ENCODE measurements at regions not wholly inside any gene's neighbourhood (a gene's known extent, or its start where the extent isn't known, plus 50 kb on each side); places are given as distances from the start of the nearest gene placed in this dataset.

DNA sequence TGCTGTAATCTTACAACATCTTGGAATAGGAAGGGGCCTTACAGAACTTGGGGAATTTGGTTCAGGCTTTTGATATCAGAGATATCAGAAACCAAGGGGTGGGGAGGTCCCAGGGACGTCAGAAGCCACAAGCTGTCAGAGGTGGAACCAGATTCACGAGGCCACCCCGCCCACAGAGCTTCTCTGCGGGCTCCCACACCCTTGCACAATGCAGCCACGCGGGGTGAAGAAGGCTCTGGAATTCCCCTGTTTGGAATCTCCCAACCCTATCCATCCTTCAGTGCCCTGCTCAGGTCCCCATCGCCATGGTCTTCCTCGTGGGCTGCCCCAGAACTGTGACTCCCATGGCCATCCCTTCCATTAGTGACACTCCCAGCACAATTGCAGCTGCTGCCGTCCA is 247.1 kb upstream of the SHH start:
- peaks cover 2% of the 10 kb centered on the region for H3K27me3 Mint-ChIP-seq (ENCODE audit: low read depth)
- H3K9me3 Mint-ChIP-seq: peaks cover 2% of the 10 kb centered on the region
- no peak overlapping the region for H3K27ac Mint-ChIP-seq (ENCODE audit: unreplicated experiment)
- no peaks in the 10 kb centered on the region for H3K36me3 Mint-ChIP-seq (ENCODE audit: low read depth)
- no peak for DNase-seq (ENCODE audit: low read depth, low spot score)
- H3K4me1 Mint-ChIP-seq: no peaks in the 10 kb centered on the region
- no peak overlapping the region for H3K4me3 Mint-ChIP-seq
- TF ChIP-seq, protein P1, sequence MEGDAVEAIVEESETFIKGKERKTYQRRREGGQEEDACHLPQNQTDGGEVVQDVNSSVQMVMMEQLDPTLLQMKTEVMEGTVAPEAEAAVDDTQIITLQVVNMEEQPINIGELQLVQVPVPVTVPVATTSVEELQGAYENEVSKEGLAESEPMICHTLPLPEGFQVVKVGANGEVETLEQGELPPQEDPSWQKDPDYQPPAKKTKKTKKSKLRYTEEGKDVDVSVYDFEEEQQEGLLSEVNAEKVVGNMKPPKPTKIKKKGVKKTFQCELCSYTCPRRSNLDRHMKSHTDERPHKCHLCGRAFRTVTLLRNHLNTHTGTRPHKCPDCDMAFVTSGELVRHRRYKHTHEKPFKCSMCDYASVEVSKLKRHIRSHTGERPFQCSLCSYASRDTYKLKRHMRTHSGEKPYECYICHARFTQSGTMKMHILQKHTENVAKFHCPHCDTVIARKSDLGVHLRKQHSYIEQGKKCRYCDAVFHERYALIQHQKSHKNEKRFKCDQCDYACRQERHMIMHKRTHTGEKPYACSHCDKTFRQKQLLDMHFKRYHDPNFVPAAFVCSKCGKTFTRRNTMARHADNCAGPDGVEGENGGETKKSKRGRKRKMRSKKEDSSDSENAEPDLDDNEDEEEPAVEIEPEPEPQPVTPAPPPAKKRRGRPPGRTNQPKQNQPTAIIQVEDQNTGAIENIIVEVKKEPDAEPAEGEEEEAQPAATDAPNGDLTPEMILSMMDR (conservative IDR thresholded peaks at IDR 0.05): no peak

DNA sequence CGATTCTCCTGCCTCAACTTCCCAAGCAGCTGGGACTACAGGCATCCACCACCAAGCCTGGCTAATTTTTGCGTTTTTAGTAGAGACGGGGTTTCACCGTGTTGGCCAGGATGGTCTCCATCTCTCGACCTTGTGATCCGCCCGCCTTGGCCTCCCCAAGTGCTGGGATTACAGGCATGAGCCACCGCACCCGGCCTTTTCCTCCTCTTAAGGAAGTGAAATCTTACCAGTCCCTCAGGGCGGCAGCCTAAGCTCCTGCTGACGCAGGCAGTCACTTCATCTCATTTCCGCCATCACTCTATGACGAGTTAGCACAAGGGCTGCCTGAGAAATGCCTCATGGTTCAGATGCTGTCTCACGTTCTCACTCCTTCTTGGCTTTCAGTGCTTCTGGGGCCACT is 246.0 kb upstream of the SHH start:
- Mint-ChIP-seq H3K27ac (ENCODE audit: unreplicated experiment) (no peak overlapping the region), H3K4me1 (no peaks in the 10 kb centered on the region), H3K9me3 (peaks cover 4% of the 10 kb centered on the region), H3K36me3 (ENCODE audit: low read depth) (no peaks in the 10 kb centered on the region), H3K4me3 (no peak overlapping the region), H3K27me3 (ENCODE audit: low read depth) (peaks cover 2% of the 10 kb centered on the region)
- DNase-seq (ENCODE audit: low read depth, low spot score): no peak
- TF ChIP-seq, protein P1 (conservative IDR thresholded peaks at IDR 0.05): no peak

DNA sequence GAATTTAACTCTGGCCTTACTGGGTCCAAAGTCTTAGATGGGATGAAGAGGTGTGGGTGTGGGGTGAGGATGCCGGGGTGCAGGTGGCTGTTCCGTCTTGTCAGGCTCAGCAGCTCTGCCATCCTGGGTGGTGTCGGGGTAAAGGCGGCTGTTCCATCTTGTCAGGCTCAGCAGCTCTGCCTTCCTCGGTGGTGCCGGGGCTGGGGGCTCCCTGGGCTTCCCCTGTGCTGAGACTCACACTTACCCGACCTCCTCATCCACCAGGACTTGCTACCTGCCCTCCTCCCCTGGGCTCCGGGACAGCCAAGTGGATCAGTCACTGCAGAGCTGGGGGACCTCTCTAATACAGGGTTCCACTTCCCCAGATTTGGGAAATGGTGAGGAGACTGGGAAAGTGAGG is 244.3 kb upstream of the SHH start:
- DNase-seq (ENCODE audit: low read depth, low spot score): no peak
- TF ChIP-seq, protein P1 (conservative IDR thresholded peaks at IDR 0.05): no peak
- H3K27ac Mint-ChIP-seq (ENCODE audit: unreplicated experiment): no peak overlapping the region
- no peaks in the 10 kb centered on the region for H3K36me3 Mint-ChIP-seq (ENCODE audit: low read depth)
- no peaks in the 10 kb centered on the region for H3K4me1 Mint-ChIP-seq
- H3K27me3 Mint-ChIP-seq (ENCODE audit: low read depth): peaks cover 2% of the 10 kb centered on the region
- H3K9me3 Mint-ChIP-seq: peaks cover 6% of the 10 kb centered on the region
- no peak overlapping the region for H3K4me3 Mint-ChIP-seq

DNA sequence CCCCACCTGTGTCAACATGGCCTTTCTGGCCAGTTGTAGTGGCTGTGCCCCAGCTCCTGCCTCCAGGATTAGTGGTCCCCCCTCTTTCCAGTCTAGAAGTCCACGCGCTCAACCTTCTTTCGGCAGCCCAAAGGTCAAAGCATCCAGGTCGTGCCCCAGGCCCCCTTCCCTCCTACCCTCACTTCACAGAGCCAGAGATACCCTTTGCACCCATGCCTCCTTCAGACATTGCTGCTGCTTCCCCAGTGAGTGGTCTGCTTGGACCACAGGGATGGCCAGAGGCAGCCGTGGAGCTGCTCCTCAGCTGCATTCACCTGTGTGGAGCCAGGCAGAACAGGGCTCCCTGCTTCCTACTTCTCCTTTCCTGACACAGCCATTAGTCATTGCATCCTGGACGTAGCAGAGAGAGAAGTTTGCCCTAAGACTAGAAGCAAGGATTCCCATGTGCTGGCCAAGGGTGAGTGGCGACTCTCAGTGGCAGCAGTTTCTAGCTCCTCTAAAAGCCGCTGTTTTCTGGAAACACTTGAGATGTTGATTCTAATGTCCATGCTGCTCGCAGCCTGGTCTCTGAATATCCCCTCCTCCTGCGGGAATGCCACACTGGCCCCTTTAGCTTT is 243.1 kb upstream of the SHH start:
- H3K4me1 Mint-ChIP-seq: no peaks in the 10 kb centered on the region
- DNase-seq (ENCODE audit: low read depth, low spot score): no peak
- H3K9me3 Mint-ChIP-seq: peaks cover 4% of the 10 kb centered on the region
- H3K4me3 Mint-ChIP-seq: no peak overlapping the region
- TF ChIP-seq, protein P1 (conservative IDR thresholded peaks at IDR 0.05): no peak
- no peak overlapping the region for H3K27ac Mint-ChIP-seq (ENCODE audit: unreplicated experiment)
- no peaks in the 10 kb centered on the region for H3K36me3 Mint-ChIP-seq (ENCODE audit: low read depth)
- H3K27me3 Mint-ChIP-seq (ENCODE audit: low read depth): peaks cover 2% of the 10 kb centered on the region

DNA sequence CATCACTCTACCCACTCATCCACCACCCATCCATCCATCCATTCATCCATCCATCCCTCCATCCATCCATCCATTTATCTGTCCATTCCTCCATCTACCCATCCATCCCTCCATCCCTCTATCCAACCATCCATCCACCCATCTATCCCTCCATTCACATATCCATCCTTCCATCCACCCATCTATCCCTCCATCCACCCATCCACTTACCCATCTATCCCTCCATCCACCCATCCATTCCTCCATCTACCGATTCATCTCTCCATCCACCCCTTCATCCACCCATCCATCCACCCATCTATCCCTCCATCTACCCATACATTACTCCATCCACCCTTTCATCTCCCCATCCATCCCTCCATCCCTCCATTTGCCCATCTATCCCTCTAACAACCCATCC is 239.6 kb upstream of the SHH start:
- no peak for DNase-seq (ENCODE audit: low read depth, low spot score)
- Mint-ChIP-seq H3K9me3 (peaks cover 12% of the 10 kb centered on the region), H3K36me3 (ENCODE audit: low read depth) (no peaks in the 10 kb centered on the region), H3K4me3 (no peak overlapping the region), H3K27me3 (ENCODE audit: low read depth) (peaks cover 8% of the 10 kb centered on the region), H3K27ac (ENCODE audit: unreplicated experiment) (no peak overlapping the region), H3K4me1 (no peaks in the 10 kb centered on the region)
- TF ChIP-seq, protein P1 (conservative IDR thresholded peaks at IDR 0.05): no peak
